ENCODE measurements at regions not wholly inside any gene's neighbourhood (a gene's known extent, or its start where the extent isn't known, plus 50 kb on each side); places are given as distances from the start of the nearest gene placed in this dataset.

DNA sequence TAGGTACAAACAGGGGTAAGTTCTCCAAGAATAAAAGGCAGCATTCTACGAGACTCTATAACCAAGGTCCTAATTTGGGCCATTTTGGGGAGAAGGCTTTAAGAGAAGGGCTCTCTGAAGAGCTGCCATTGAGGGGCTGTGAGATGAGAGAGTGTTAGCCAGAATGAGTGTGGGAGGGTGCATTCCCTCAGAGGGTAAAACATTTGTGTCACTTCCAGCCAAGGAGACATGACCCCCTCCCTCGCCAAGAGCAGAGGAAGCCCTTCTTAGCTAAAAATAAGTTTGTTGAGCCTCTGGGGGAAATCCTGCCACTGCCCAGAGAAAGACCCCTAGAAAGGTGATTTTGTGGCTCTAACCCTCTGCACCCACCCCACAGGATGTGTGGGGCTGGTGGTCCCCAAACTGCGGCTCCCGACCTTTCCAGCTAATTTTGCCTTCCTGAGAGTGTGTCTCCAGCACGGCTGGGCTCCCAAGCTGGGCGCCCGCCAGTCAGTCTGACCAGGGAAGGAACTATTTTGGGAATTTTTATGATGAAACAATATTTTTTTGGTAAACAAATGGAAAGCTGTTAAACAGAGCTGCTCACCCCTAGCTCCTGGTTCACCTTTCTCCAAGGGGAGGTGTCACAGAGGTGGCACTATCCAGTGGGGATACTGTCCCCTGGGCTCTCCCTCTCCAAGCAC is 65.9 kb upstream of the JDP2 start:
- TF ChIP-seq, protein P1, sequence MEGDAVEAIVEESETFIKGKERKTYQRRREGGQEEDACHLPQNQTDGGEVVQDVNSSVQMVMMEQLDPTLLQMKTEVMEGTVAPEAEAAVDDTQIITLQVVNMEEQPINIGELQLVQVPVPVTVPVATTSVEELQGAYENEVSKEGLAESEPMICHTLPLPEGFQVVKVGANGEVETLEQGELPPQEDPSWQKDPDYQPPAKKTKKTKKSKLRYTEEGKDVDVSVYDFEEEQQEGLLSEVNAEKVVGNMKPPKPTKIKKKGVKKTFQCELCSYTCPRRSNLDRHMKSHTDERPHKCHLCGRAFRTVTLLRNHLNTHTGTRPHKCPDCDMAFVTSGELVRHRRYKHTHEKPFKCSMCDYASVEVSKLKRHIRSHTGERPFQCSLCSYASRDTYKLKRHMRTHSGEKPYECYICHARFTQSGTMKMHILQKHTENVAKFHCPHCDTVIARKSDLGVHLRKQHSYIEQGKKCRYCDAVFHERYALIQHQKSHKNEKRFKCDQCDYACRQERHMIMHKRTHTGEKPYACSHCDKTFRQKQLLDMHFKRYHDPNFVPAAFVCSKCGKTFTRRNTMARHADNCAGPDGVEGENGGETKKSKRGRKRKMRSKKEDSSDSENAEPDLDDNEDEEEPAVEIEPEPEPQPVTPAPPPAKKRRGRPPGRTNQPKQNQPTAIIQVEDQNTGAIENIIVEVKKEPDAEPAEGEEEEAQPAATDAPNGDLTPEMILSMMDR (conservative IDR thresholded peaks at IDR 0.05; ENCODE audit: low read depth in 2 of 2) = no peak
- no peak for TF ChIP-seq CREB1 (CRISPR knock-in tag; IDR thresholded peaks at IDR 0.05; ENCODE audit: low read depth)
- TF ChIP-seq POLR2AphosphoS5 (IDR thresholded peaks at IDR 0.05; ENCODE audit: low read depth) = no peak
- no peak for TF ChIP-seq EZH2 (IDR thresholded peaks at IDR 0.05; ENCODE audit: low read depth, unreplicated experiment)
- no peak for TF ChIP-seq JUNB (IDR thresholded peaks at IDR 0.05; ENCODE audit: unreplicated experiment)
- no peak for TF ChIP-seq EZH2phosphoT487 (IDR thresholded peaks at IDR 0.05; ENCODE audit: unreplicated experiment)
- TF ChIP-seq, protein P2, sequence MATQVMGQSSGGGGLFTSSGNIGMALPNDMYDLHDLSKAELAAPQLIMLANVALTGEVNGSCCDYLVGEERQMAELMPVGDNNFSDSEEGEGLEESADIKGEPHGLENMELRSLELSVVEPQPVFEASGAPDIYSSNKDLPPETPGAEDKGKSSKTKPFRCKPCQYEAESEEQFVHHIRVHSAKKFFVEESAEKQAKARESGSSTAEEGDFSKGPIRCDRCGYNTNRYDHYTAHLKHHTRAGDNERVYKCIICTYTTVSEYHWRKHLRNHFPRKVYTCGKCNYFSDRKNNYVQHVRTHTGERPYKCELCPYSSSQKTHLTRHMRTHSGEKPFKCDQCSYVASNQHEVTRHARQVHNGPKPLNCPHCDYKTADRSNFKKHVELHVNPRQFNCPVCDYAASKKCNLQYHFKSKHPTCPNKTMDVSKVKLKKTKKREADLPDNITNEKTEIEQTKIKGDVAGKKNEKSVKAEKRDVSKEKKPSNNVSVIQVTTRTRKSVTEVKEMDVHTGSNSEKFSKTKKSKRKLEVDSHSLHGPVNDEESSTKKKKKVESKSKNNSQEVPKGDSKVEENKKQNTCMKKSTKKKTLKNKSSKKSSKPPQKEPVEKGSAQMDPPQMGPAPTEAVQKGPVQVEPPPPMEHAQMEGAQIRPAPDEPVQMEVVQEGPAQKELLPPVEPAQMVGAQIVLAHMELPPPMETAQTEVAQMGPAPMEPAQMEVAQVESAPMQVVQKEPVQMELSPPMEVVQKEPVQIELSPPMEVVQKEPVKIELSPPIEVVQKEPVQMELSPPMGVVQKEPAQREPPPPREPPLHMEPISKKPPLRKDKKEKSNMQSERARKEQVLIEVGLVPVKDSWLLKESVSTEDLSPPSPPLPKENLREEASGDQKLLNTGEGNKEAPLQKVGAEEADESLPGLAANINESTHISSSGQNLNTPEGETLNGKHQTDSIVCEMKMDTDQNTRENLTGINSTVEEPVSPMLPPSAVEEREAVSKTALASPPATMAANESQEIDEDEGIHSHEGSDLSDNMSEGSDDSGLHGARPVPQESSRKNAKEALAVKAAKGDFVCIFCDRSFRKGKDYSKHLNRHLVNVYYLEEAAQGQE (IDR thresholded peaks at IDR 0.05; ENCODE audit: unreplicated experiment) = no peak
- no peak for TF ChIP-seq STAT1 (IDR thresholded peaks at IDR 0.05; ENCODE audit: unreplicated experiment)
- TF ChIP-seq, protein P3, sequence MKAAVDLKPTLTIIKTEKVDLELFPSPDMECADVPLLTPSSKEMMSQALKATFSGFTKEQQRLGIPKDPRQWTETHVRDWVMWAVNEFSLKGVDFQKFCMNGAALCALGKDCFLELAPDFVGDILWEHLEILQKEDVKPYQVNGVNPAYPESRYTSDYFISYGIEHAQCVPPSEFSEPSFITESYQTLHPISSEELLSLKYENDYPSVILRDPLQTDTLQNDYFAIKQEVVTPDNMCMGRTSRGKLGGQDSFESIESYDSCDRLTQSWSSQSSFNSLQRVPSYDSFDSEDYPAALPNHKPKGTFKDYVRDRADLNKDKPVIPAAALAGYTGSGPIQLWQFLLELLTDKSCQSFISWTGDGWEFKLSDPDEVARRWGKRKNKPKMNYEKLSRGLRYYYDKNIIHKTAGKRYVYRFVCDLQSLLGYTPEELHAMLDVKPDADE (IDR thresholded peaks at IDR 0.05) = no peak
- TF ChIP-seq ZNF331 (CRISPR knock-in tag; IDR thresholded peaks at IDR 0.05; ENCODE audit: low read depth) = no peak
- TF ChIP-seq ZNF114 (CRISPR knock-in tag; IDR thresholded peaks at IDR 0.05) = no peak
- TF ChIP-seq, protein P4, sequence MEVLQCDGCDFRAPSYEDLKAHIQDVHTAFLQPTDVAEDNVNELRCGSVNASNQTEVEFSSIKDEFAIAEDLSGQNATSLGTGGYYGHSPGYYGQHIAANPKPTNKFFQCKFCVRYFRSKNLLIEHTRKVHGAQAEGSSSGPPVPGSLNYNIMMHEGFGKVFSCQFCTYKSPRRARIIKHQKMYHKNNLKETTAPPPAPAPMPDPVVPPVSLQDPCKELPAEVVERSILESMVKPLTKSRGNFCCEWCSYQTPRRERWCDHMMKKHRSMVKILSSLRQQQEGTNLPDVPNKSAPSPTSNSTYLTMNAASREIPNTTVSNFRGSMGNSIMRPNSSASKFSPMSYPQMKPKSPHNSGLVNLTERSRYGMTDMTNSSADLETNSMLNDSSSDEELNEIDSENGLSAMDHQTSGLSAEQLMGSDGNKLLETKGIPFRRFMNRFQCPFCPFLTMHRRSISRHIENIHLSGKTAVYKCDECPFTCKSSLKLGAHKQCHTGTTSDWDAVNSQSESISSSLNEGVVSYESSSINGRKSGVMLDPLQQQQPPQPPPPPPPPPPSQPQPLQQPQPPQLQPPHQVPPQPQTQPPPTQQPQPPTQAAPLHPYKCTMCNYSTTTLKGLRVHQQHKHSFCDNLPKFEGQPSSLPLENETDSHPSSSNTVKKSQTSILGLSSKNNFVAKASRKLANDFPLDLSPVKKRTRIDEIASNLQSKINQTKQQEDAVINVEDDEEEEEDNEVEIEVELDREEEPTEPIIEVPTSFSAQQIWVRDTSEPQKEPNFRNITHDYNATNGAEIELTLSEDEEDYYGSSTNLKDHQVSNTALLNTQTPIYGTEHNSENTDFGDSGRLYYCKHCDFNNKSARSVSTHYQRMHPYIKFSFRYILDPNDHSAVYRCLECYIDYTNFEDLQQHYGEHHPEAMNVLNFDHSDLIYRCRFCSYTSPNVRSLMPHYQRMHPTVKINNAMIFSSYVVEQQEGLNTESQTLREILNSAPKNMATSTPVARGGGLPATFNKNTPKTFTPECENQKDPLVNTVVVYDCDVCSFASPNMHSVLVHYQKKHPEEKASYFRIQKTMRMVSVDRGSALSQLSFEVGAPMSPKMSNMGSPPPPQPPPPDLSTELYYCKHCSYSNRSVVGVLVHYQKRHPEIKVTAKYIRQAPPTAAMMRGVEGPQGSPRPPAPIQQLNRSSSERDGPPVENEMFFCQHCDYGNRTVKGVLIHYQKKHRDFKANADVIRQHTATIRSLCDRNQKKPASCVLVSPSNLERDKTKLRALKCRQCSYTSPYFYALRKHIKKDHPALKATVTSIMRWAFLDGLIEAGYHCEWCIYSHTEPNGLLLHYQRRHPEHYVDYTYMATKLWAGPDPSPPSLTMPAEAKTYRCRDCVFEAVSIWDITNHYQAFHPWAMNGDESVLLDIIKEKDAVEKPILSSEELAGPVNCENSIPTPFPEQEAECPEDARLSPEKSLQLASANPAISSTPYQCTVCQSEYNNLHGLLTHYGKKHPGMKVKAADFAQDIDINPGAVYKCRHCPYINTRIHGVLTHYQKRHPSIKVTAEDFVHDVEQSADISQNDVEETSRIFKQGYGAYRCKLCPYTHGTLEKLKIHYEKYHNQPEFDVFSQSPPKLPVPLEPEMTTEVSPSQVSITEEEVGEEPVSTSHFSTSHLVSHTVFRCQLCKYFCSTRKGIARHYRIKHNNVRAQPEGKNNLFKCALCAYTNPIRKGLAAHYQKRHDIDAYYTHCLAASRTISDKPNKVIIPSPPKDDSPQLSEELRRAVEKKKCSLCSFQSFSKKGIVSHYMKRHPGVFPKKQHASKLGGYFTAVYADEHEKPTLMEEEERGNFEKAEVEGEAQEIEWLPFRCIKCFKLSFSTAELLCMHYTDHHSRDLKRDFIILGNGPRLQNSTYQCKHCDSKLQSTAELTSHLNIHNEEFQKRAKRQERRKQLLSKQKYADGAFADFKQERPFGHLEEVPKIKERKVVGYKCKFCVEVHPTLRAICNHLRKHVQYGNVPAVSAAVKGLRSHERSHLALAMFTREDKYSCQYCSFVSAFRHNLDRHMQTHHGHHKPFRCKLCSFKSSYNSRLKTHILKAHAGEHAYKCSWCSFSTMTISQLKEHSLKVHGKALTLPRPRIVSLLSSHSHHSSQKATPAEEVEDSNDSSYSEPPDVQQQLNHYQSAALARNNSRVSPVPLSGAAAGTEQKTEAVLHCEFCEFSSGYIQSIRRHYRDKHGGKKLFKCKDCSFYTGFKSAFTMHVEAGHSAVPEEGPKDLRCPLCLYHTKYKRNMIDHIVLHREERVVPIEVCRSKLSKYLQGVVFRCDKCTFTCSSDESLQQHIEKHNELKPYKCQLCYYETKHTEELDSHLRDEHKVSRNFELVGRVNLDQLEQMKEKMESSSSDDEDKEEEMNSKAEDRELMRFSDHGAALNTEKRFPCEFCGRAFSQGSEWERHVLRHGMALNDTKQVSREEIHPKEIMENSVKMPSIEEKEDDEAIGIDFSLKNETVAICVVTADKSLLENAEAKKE (CRISPR knock-in tag; IDR thresholded peaks at IDR 0.05) = no peak
